HG03135 (cell line): ENCODE measurements at regions not wholly inside any gene's neighbourhood (a gene's known extent, or its start where the extent isn't known, plus 50 kb on each side); places are given as distances from the start of the nearest gene placed in this dataset.
"Not testable (repeated sequence)": the region's sequence is repeated elsewhere in the genome, so short reads cannot be mapped to it uniquely, and the experiment has no call there.

Experiments
- ATAC-seq: cut with Tn5 transposase; IDR thresholded peaks from one replicate; pipeline ENCODE4 v1.9.1; 2021; ENCODE audit warnings: mild to moderate bottlenecking, moderate library complexity; ENCODE audit not compliant: unreplicated experiment

- ATAC-seq = no peak
These were observed 105.4 kb upstream of the VANGL1 start for GRCh38 chr1:115536279-115536816.

GRCh38 chr1:115534106-115534505 lies 107.7 kb upstream of the VANGL1 start:
- no peak for ATAC-seq

GRCh38 chr1:115531631-115532264 lies 110.0 kb upstream of the VANGL1 start:
- no peak for ATAC-seq

- ATAC-seq = no peak
These were observed 111.4 kb upstream of the VANGL1 start for GRCh38 chr1:115530407-115530806.

- no peak for ATAC-seq
These were observed 112.4 kb upstream of the VANGL1 start for GRCh38 chr1:115529216-115529897.

GRCh38 chr1:115528336-115528735 lies 113.4 kb upstream of the VANGL1 start:
- ATAC-seq = not testable (repeated sequence)

- ATAC-seq = no peak
These were observed 114.0 kb upstream of the VANGL1 start for GRCh38 chr1:115527746-115528145.

- no peak for ATAC-seq
These were observed 114.9 kb upstream of the VANGL1 start for GRCh38 chr1:115526900-115527299.

GRCh38 chr1:115524236-115524635 lies 117.5 kb upstream of the VANGL1 start:
- no peak for ATAC-seq

- no peak for ATAC-seq
These were observed 119.4 kb upstream of the VANGL1 start for GRCh38 chr1:115522386-115522785.

GRCh38 chr1:115515270-115515669 lies 126.5 kb upstream of the VANGL1 start:
- ATAC-seq = no peak

- not testable (repeated sequence) for ATAC-seq
These were observed 131.5 kb upstream of the VANGL1 start for GRCh38 chr1:115510226-115510625.

- no peak for ATAC-seq
These were observed 133.9 kb upstream of the VANGL1 start for GRCh38 chr1:115507901-115508300.

GRCh38 chr1:115506924-115507589 lies 134.7 kb upstream of the VANGL1 start:
- ATAC-seq = no peak

GRCh38 chr1:115506518-115506917 lies 135.3 kb upstream of the VANGL1 start:
- ATAC-seq = no peak

GRCh38 chr1:115505148-115505571 lies 136.6 kb upstream of the VANGL1 start:
- no peak for ATAC-seq

GRCh38 chr1:115502183-115502582 lies 139.6 kb upstream of the VANGL1 start:
- not testable (repeated sequence) for ATAC-seq

GRCh38 chr1:115501476-115501875 lies 140.3 kb upstream of the VANGL1 start:
- ATAC-seq = no peak

GRCh38 chr1:115499253-115499652 lies 142.5 kb upstream of the VANGL1 start:
- ATAC-seq = no peak

GRCh38 chr1:115496904-115497527 lies 144.8 kb upstream of the VANGL1 start:
- no peak for ATAC-seq

- no peak for ATAC-seq
These were observed 146.1 kb upstream of the VANGL1 start for GRCh38 chr1:115495625-115496024.
